ENCODE measurements at regions not wholly inside any gene's neighbourhood (a gene's known extent, or its start where the extent isn't known, plus 50 kb on each side); places are given as distances from the start of the nearest gene placed in this dataset.

DNA sequence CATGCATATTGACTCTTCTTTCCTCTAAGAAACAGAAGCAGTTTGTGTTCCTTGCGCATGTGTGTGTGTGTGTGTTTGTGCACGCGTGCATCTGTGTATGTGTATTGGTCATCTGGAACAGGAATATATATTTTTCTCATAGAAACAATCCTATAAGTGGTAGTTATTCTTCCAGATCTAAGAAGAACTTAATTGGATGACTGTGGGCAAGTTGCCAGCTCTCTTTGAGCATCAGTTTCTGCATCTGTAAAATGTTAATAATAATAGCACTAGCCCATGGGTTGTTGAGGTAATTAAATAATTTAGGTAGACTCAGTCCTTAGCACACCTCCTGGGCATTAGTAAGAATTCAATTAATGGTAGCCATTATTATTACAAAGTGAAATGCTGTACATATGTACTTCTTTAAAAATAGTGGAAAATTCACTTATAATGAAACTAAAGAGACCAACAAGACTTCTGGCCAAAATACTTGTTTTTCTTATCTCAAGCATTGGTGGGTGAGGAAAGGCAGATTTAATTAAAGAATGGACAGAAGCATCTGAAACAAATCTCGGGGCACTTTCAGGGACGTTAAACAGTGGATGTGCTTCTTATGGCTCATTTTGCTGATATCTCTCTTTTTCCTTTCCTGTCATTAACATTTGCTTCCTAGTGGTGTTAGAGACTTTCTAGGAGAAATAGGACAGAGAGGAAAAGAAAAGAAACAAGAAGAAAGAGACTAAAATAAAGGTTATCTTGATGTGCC, 124.9 kb upstream of the HABP2 start:
- H3K4me3 ChIP-seq (ENCODE audit: low read depth, low read length), result no peak overlapping the region
- DNase-seq (ENCODE audit: low read depth), result no peak
- TF ChIP-seq, protein P1, sequence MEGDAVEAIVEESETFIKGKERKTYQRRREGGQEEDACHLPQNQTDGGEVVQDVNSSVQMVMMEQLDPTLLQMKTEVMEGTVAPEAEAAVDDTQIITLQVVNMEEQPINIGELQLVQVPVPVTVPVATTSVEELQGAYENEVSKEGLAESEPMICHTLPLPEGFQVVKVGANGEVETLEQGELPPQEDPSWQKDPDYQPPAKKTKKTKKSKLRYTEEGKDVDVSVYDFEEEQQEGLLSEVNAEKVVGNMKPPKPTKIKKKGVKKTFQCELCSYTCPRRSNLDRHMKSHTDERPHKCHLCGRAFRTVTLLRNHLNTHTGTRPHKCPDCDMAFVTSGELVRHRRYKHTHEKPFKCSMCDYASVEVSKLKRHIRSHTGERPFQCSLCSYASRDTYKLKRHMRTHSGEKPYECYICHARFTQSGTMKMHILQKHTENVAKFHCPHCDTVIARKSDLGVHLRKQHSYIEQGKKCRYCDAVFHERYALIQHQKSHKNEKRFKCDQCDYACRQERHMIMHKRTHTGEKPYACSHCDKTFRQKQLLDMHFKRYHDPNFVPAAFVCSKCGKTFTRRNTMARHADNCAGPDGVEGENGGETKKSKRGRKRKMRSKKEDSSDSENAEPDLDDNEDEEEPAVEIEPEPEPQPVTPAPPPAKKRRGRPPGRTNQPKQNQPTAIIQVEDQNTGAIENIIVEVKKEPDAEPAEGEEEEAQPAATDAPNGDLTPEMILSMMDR (conservative IDR thresholded peaks at IDR 0.05; ENCODE audit: low read depth, low read length), result no peak

DNA sequence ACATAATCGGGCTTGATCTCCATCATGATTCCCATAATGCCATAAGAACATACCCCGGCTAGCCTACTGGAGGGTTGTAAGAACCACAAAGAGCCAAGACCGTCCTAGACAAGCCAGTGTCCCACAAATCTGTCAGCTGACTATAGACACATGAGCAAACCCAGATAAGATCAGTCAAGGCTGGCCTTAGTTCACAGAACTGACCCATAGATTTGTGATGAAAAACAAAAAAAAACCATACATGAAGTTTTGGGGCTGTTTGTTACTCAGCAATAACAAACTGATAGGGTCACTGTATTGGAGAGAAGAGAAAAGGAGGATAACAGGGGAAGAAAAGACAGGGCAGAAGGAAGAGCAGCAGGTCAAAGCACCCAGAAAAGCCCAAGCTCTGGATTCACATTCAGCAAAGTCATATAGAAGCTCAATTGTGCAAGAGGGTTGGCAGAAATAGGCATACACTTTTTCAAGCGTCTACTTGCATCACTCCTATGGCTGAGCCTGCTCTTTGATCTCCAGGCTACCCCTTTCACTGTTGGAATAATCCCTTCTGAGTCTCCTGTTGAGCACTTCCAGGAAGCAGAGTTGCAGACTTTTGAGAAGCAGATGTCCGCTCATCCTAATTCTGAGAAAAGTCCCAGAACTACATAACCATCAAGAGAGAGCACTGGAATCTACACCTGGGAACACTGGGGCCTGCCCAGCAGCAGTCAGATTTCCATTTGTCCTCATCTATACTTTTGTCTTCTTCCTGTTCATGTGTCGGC, 122.0 kb upstream of the HABP2 start:
- no peak for DNase-seq (ENCODE audit: low read depth)
- TF ChIP-seq, protein P1 (conservative IDR thresholded peaks at IDR 0.05; ENCODE audit: low read depth, low read length), result no peak

DNA sequence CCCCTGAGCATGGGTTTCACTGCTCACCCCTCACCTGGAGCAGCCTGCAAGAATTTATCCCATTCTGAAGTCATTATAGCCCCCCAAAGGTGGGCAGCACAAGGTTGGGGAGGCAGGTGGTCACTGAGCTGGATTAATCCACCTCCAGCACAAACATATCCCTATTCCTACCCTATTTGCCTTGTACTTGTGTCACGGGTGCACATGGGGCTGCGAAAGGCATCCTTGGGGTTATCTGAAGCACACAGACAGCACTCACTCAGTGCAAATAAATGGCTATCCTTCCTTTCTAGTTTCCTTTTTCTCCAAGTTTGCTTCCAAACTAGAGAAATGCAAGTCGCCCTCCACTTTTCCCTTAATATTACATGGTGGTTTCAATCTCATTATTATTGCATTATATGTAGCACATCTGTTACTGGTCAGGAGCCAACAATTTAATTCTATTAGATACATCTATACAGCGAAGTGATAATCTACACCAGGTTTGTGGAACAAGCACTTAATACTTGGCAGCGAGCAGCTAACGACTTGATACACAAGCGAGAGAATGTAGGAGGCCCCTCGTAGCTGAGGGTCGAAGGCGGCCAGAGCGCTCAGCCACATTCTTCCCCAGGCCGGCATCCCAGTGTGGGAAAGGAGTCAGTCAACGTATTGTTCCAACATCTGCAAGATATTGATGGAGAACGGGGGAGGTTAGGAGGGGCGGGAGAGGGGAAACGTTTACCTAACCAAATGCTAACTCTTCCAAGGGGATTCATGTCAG, 121.3 kb upstream of the HABP2 start:
- DNase-seq (ENCODE audit: low read depth), result no peak
- TF ChIP-seq, protein P1 (conservative IDR thresholded peaks at IDR 0.05; ENCODE audit: low read depth, low read length), result no peak
- H3K4me3 ChIP-seq (ENCODE audit: low read depth, low read length), result no peak overlapping the region

More for the DNA sequence above, 122.0 kb upstream of the HABP2 start:
- H3K4me3 ChIP-seq (ENCODE audit: low read depth, low read length), result no peak overlapping the region

DNA sequence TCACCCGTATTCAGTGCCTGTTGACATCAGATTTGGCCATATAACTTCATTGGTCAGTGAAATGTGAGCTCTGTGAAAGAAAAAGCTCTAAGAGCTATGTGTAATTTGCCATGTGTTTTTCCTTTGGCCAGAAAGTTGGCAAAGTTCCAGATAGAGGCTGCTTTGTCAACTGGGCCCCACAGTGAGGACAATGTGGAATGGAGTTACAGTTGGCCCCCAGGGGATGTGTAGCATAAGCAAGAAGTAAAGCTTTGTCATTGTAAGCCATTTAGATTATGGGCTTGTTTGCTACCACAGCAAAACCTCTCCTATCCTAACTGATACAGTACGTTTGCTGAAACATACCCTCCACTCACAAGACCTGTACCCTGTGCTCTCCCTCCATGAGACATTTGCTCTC, 119.1 kb upstream of the HABP2 start:
- TF ChIP-seq, protein P1 (conservative IDR thresholded peaks at IDR 0.05; ENCODE audit: low read depth, low read length), result no peak
- DNase-seq (ENCODE audit: low read depth), result no peak
- H3K4me3 ChIP-seq (ENCODE audit: low read depth, low read length), result no peak overlapping the region

DNA sequence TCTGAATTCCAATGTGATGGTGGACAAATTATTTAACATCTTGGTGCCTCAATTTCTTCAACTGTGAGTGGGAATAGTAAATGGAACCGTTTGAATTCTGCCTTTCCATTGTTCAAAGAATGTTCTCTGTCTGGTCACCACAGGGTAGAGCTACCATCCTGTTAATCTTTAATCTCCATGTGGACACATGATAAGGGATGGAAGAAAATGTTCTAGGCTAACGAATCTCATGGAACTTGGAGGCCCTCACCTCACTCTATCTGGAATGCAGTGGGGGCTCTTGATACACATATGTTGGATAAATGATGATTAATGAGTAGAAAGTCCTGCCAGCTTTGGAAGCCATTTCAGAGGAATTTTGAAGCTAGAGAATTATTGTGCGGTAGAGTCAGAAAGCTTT, 118.5 kb upstream of the HABP2 start:
- no peak for DNase-seq (ENCODE audit: low read depth)
- TF ChIP-seq, protein P1 (conservative IDR thresholded peaks at IDR 0.05; ENCODE audit: low read depth, low read length), result no peak
- no peak overlapping the region for H3K4me3 ChIP-seq (ENCODE audit: low read depth, low read length)

DNA sequence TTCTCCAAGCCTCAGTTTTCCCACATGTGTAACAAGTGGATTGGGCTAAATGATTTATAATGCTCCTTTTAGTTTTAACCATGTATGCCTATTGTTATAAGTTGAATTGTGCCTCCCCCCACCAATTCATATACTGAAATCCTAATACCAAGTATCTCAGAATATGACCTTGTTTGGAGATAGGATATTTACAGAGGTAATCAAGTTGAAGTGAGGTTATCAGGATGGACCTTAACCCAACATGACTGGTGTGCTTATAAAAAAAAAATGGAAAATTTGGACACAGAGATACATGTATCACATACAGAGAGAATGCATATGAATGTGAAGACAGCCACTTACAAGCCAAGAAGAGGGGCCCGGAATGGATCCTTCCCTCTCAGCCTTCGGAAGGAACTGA, 117.9 kb upstream of the HABP2 start:
- DNase-seq (ENCODE audit: low read depth), result no peak
- no peak overlapping the region for H3K4me3 ChIP-seq (ENCODE audit: low read depth, low read length)
- TF ChIP-seq, protein P1 (conservative IDR thresholded peaks at IDR 0.05; ENCODE audit: low read depth, low read length), result no peak

All from choroid plexus epithelial cell (primary cell).